Renal pelvis (tissue), 1 donor: ENCODE measurements at regions not wholly inside any gene's neighbourhood (a gene's known extent, or its start where the extent isn't known, plus 50 kb on each side); places are given as distances from the start of the nearest gene placed in this dataset.

Experiments
- DNase-seq: peaks from one replicate; pipeline ENCODE4 v3.0.0-alpha.2; 2013

GRCh38 chr20:10954137-10954840 lies 280.5 kb upstream of the JAG1 start:
- no peak for DNase-seq

GRCh38 chr20:10954908-10955580 lies 281.2 kb upstream of the JAG1 start:
- no peak for DNase-seq

- DNase-seq, result no peak
These were observed 284.5 kb upstream of the JAG1 start for GRCh38 chr20:10958279-10958678.

- DNase-seq, result no peak
These were observed 286.6 kb upstream of the JAG1 start for GRCh38 chr20:10960416-10960815.

GRCh38 chr20:10961651-10962288 lies 288.0 kb upstream of the JAG1 start:
- no peak for DNase-seq

- no peak for DNase-seq
These were observed 289.1 kb upstream of the JAG1 start for GRCh38 chr20:10962937-10963336.

GRCh38 chr20:10963717-10964266 lies 290.0 kb upstream of the JAG1 start:
- DNase-seq, result no peak

GRCh38 chr20:10965936-10966470 lies 292.2 kb upstream of the JAG1 start:
- DNase-seq, result no peak

GRCh38 chr20:10970109-10970508 lies 296.3 kb upstream of the JAG1 start:
- no peak for DNase-seq

GRCh38 chr20:10971096-10971495 lies 297.3 kb upstream of the JAG1 start:
- no peak for DNase-seq

- no peak for DNase-seq
These were observed 298.5 kb upstream of the JAG1 start for GRCh38 chr20:10972219-10972860.

- DNase-seq, result no peak
These were observed 302.3 kb upstream of the JAG1 start for GRCh38 chr20:10976051-10976450.

- no peak for DNase-seq
These were observed 304.4 kb upstream of the JAG1 start for GRCh38 chr20:10978019-10978702.

GRCh38 chr20:10978713-10979112 lies 304.9 kb upstream of the JAG1 start:
- DNase-seq, result peak; percentile 60

- no peak for DNase-seq
These were observed 308.9 kb upstream of the JAG1 start for GRCh38 chr20:10982692-10983091.

- DNase-seq, result no peak
These were observed 310.5 kb upstream of the JAG1 start for GRCh38 chr20:10984294-10984693.

GRCh38 chr20:10984913-10985312 lies 311.1 kb upstream of the JAG1 start:
- DNase-seq, result peak; percentile 35

- DNase-seq, result no peak
These were observed 311.7 kb upstream of the JAG1 start for GRCh38 chr20:10985536-10985935.

GRCh38 chr20:10986586-10986985 lies 312.8 kb upstream of the JAG1 start:
- DNase-seq, result no peak

- DNase-seq, result no peak
These were observed 314.0 kb upstream of the JAG1 start for GRCh38 chr20:10987651-10988383.
